ENCODE measurements at regions not wholly inside any gene's neighbourhood (a gene's known extent, or its start where the extent isn't known, plus 50 kb on each side); places are given as distances from the start of the nearest gene placed in this dataset.

DNA sequence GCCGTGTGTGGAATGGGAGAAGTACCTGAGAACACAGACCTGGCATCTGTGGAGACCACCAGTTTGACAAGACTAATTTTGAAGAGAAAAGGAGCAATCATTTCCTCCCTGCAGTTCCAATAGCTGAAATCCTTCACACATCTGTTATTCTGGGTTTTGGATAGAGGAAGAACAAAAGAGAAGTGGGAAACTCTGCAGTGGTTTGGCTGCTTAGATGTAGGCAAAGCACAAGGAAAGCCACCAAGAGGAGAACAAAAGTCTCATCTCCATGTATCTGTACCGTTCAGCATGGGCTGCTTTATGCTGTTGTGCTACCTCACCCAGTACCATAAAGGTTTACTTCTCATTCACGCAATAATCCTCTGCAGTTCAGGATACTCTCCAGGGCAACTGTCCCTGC, 153.1 kb upstream of the COL8A1 start:
- H3K36me3 ChIP-seq: no peaks in the 10 kb centered on the region
- H3K9me3 ChIP-seq: peaks cover 0 to 34% (median 13%) of the 10 kb centered on the region in 11 donors
- WGBS, 2 donors: 75 to 80% methylated on average over 3 of the region's 3 CpGs

GRCh38 chr3:99484871-99485270, 153.5 kb upstream of the COL8A1 start:
- H3K27ac ChIP-seq: no peak overlapping the region
- peaks cover 0 to 6% (median 0%) of the 10 kb centered on the region in 9 donors for H3K4me1 ChIP-seq
- no peak overlapping the region for H3K4me3 ChIP-seq
- no peaks in the 10 kb centered on the region for H3K27me3 ChIP-seq
- H3K9me3 ChIP-seq: peaks cover 0 to 30% (median 13%) of the 10 kb centered on the region in 11 donors
- no peak for DNase-seq
- TF ChIP-seq CTCF (IDR thresholded peaks at IDR 0.05): no peak
- ATAC-seq: no peak
- no peaks in the 10 kb centered on the region for H3K36me3 ChIP-seq
- intact Hi-C loops (cut with DNase I): loop anchor here in 1 of 10 donors (10.0 kb wide), 1 partner anchor 460 kb away; no protein-coding TSS in a partner anchor

More for the DNA sequence above, 153.1 kb upstream of the COL8A1 start:
- no peak overlapping the region for H3K4me3 ChIP-seq
- peak in 1 of 8 donors; percentile 29 for ATAC-seq
- H3K4me1 ChIP-seq: peaks cover 0 to 6% (median 0%) of the 10 kb centered on the region in 9 donors
- H3K27ac ChIP-seq: no peak overlapping the region
- intact Hi-C loops (cut with DNase I): loop anchor here in 1 of 10 donors (10.0 kb wide), 1 partner anchor 460 kb away; no protein-coding TSS in a partner anchor
- H3K27me3 ChIP-seq: no peaks in the 10 kb centered on the region
- no peak for TF ChIP-seq CTCF (IDR thresholded peaks at IDR 0.05)
- no peak for DNase-seq

DNA sequence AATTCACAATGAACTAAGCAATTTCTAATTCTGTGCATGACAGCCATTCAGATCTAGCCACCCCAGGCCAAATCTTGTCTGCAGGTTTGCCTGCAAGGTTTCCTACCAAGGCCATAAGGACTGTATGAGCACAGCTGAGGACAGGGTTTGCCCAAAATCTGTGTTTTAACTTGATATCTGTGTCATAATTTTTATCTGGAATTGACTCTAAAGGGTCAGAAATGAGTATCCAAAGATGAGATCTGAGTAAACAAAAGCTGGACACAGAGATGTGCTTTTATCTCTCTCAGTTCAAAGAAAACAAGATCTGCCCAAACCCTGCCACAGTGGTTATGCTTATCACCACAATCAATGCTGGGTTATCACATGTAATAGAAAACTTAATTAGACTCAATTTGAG, 154.6 kb upstream of the COL8A1 start:
- Histone ChIP-seq H3K4me3 (no peak overlapping the region), H3K9me3 (peaks cover 0 to 21% (median 10%) of the 10 kb centered on the region in 11 donors), H3K27me3 (no peaks in the 10 kb centered on the region), H3K27ac (no peak overlapping the region), H3K36me3 (no peaks in the 10 kb centered on the region), H3K4me1 (peaks cover 0 to 6% (median 0%) of the 10 kb centered on the region in 9 donors)
- ATAC-seq (no peak), DNase-seq (no peak)
- intact Hi-C loops (cut with DNase I): loop anchor here in 1 of 10 donors (10.0 kb wide), 1 partner anchor 459 kb away; no protein-coding TSS in a partner anchor
- TF ChIP-seq CTCF (IDR thresholded peaks at IDR 0.05): no peak

GRCh38 chr3:99482191-99482590, 156.2 kb upstream of the COL8A1 start:
- Histone ChIP-seq H3K36me3 (no peaks in the 10 kb centered on the region), H3K4me1 (peaks cover 0 to 6% (median 0%) of the 10 kb centered on the region in 9 donors), H3K27ac (no peak overlapping the region), H3K4me3 (no peak overlapping the region), H3K9me3 (peaks cover 0 to 21% (median 7%) of the 10 kb centered on the region in 11 donors), H3K27me3 (no peaks in the 10 kb centered on the region)
- no peak for TF ChIP-seq CTCF (IDR thresholded peaks at IDR 0.05)
- ATAC-seq: no peak
- no peak for DNase-seq
- WGBS, 2 donors: 90 to 97% methylated on average over 1 of the region's 1 CpG
- intact Hi-C loops (cut with DNase I): loop anchor here in 1 of 10 donors (10.0 kb wide), 1 partner anchor 457 kb away; no protein-coding TSS in a partner anchor

All from heart right ventricle (tissue), 16 donors.